HL-60 (cell line): ENCODE measurements at regions not wholly inside any gene's neighbourhood (a gene's known extent, or its start where the extent isn't known, plus 50 kb on each side); places are given as distances from the start of the nearest gene placed in this dataset.

Source experiments
- DNase-seq, 2 experiments: peaks; one replicate each; pipeline ENCODE4 v3.0.0-alpha.2; 2010 to 2020; ENCODE audit warnings: low read depth in 1 of 2, low spot score in 1 of 2
- H3K27ac ChIP-seq: fragments of 250-450 bp; sonication (Bioruptor Pico); replicated peaks from 2 replicates; pipeline ENCODE4 v1.5.1; 2020; ENCODE audit warnings: mild to moderate bottlenecking, moderate library complexity
- H3K27me3 ChIP-seq: fragments of 250-450 bp; sonication (Bioruptor Pico); 2 replicates; pipeline ENCODE4 v1.5.1; 2021; ENCODE audit warnings: mild to moderate bottlenecking, moderate library complexity; ENCODE audit not compliant: insufficient read depth, poor library complexity, severe bottlenecking
- H3K4me3 ChIP-seq: replicated peaks from 2 replicates; pipeline ENCODE4 v1.5.1; 2011; ENCODE audit warnings: mild to moderate bottlenecking, control low read depth, low read length; ENCODE audit not compliant: insufficient read depth
- CTCF ChIP-seq: IDR thresholded peaks from one replicate; pipeline ENCODE4 v1.5.1; 2011; ENCODE audit warnings: low read length, control low read depth, inconsistent platforms; ENCODE audit not compliant: insufficient read depth
- GABPA ChIP-seq: IDR thresholded peaks from 2 replicates; pipeline ENCODE4 v1.6.1; 2012; ENCODE audit warnings: low read depth
- POLR2AphosphoS5 ChIP-seq: IDR thresholded peaks from 2 replicates; pipeline ENCODE4 v1.6.1; 2012; ENCODE audit warnings: low read depth
- REST ChIP-seq: IDR thresholded peaks from 2 replicates; pipeline ENCODE4 v1.6.1; 2012; ENCODE audit warnings: low read depth; ENCODE audit not compliant: insufficient replicate concordance
- SPI1 ChIP-seq: IDR thresholded peaks from 2 replicates; pipeline ENCODE4 v1.6.1; 2012; ENCODE audit warnings: low read depth, mild to moderate bottlenecking, borderline replicate concordance

GRCh38 chr2:21683838-21684237 lies 560.1 kb downstream of the TDRD15 start:
- Histone ChIP-seq H3K4me3 (no peak overlapping the region), H3K27ac (no peak overlapping the region), H3K27me3 (no peaks in the 10 kb centered on the region)
- no peak for DNase-seq
- TF ChIP-seq POLR2AphosphoS5 = no peak
- no peak for TF ChIP-seq SPI1
- no peak for TF ChIP-seq GABPA
- no peak for TF ChIP-seq REST
- TF ChIP-seq CTCF = no peak

- no peak for DNase-seq
- no peak for TF ChIP-seq GABPA
- no peak for TF ChIP-seq REST
- TF ChIP-seq POLR2AphosphoS5 = no peak
- TF ChIP-seq SPI1 = no peak
- no peak for TF ChIP-seq CTCF
- H3K4me3 ChIP-seq = no peak overlapping the region
These were observed 563.8 kb downstream of the TDRD15 start for GRCh38 chr2:21687589-21687988.

GRCh38 chr2:21690005-21690404 lies 566.2 kb downstream of the TDRD15 start:
- no peaks in the 10 kb centered on the region for H3K27me3 ChIP-seq
- TF ChIP-seq GABPA = no peak
- no peak for TF ChIP-seq REST
- TF ChIP-seq POLR2AphosphoS5 = no peak
- TF ChIP-seq CTCF = no peak
- no peak for TF ChIP-seq SPI1
- H3K4me3 ChIP-seq = no peak overlapping the region
- no peak for DNase-seq
- no peak overlapping the region for H3K27ac ChIP-seq

More at GRCh38 chr2:21687589-21687988, 563.8 kb downstream of the TDRD15 start:
- Histone ChIP-seq H3K27ac (no peak overlapping the region), H3K27me3 (no peaks in the 10 kb centered on the region)
